GM21390 (cell line): ENCODE measurements at regions not wholly inside any gene's neighbourhood (a gene's known extent, or its start where the extent isn't known, plus 50 kb on each side); places are given as distances from the start of the nearest gene placed in this dataset.
"Not testable (repeated sequence)": the region's sequence is repeated elsewhere in the genome, so short reads cannot be mapped to it uniquely, and the experiment has no call there.

ENCODE experiments used
- ATAC-seq: cut with Tn5 transposase; IDR thresholded peaks from one replicate; pipeline ENCODE4 v1.9.1; 2021; ENCODE audit not compliant: unreplicated experiment

- ATAC-seq, result no peak
Measured at GRCh38 chr2:175304541-175304940, 123.0 kb upstream of the ATP5MC3 start.

GRCh38 chr2:175293776-175294175 is 112.3 kb upstream of the ATP5MC3 start:
- no peak for ATAC-seq

- no peak for ATAC-seq
Measured at GRCh38 chr2:175293195-175293594, 111.7 kb upstream of the ATP5MC3 start.

GRCh38 chr2:175282886-175283285 is 101.4 kb upstream of the ATP5MC3 start:
- no peak for ATAC-seq

GRCh38 chr2:175282300-175282699 is 100.8 kb upstream of the ATP5MC3 start:
- ATAC-seq, result no peak

- ATAC-seq, result no peak
Measured at GRCh38 chr2:175277772-175278171, 96.3 kb upstream of the ATP5MC3 start.

- no peak for ATAC-seq
Measured at GRCh38 chr2:175275539-175275938, 94.0 kb upstream of the ATP5MC3 start.

- no peak for ATAC-seq
Measured at GRCh38 chr2:175259164-175259563, 77.7 kb upstream of the ATP5MC3 start.

GRCh38 chr2:175256806-175257585 is 75.5 kb upstream of the ATP5MC3 start:
- ATAC-seq, result no peak

GRCh38 chr2:175256391-175256790 is 74.9 kb upstream of the ATP5MC3 start:
- not testable (repeated sequence) for ATAC-seq

GRCh38 chr2:175253871-175254270 is 72.4 kb upstream of the ATP5MC3 start:
- no peak for ATAC-seq

- ATAC-seq, result no peak
Measured at GRCh38 chr2:175251425-175252041, 70.0 kb upstream of the ATP5MC3 start.

- no peak for ATAC-seq
Measured at GRCh38 chr2:175247159-175247558, 65.6 kb upstream of the ATP5MC3 start.

- no peak for ATAC-seq
Measured at GRCh38 chr2:175244697-175245096, 63.2 kb upstream of the ATP5MC3 start.

- ATAC-seq, result no peak
Measured at GRCh38 chr2:175241691-175242090, 60.2 kb upstream of the ATP5MC3 start.

- not testable (repeated sequence) for ATAC-seq
Measured at GRCh38 chr2:175240033-175240432, 58.5 kb upstream of the ATP5MC3 start.

- ATAC-seq, result no peak
Measured at GRCh38 chr2:175236930-175237329, 55.4 kb upstream of the ATP5MC3 start.

- no peak for ATAC-seq
Measured at GRCh38 chr2:175234650-175235049, 53.1 kb upstream of the ATP5MC3 start.

GRCh38 chr2:175234153-175234552 is 52.6 kb upstream of the ATP5MC3 start:
- no peak for ATAC-seq

- no peak for ATAC-seq
Measured at GRCh38 chr2:175233135-175233719, 51.7 kb upstream of the ATP5MC3 start.
